NB4 (cell line): ENCODE measurements at regions not wholly inside any gene's neighbourhood (a gene's known extent, or its start where the extent isn't known, plus 50 kb on each side); places are given as distances from the start of the nearest gene placed in this dataset.

Experiments
- CTCF ChIP-seq: IDR thresholded peaks from one replicate; pipeline ENCODE4 v1.5.1; 2012; ENCODE audit warnings: low read depth, low read length
- MAX ChIP-seq: IDR thresholded peaks from 2 replicates; pipeline ENCODE4 v1.6.1; 2011; ENCODE audit warnings: low read depth, low read length
- POLR2A ChIP-seq: IDR thresholded peaks from 2 replicates; pipeline ENCODE4 v1.6.1; 2011; ENCODE audit warnings: mild to moderate bottlenecking; ENCODE audit not compliant: insufficient read length; ENCODE audit errors: extremely low read depth

GRCh38 chr3:194276768-194277103, 74.4 kb downstream of the CPN2 start:
- no peak for TF ChIP-seq CTCF
- no peak for TF ChIP-seq POLR2A
- no peak for TF ChIP-seq MAX
